Psoas muscle (tissue), 7 donors: ENCODE measurements at regions not wholly inside any gene's neighbourhood (a gene's known extent, or its start where the extent isn't known, plus 50 kb on each side); places are given as distances from the start of the nearest gene placed in this dataset.

Experiments used
- ATAC-seq, 4 donors: fragments of 200-7000 bp; cut with Tn5 transposase; one replicate each; pipeline ENCODE4 v1.9.1; 2020; ENCODE audit warnings: moderate library complexity in 3 of 4, mild to moderate bottlenecking in 2 of 4
- DNase-seq, 2 donors: peaks; one replicate each; pipeline ENCODE4 v3.0.0-alpha.2; 2020
- H3K27ac ChIP-seq: fragments of 200-600 bp; one replicate; pipeline ENCODE4 v1.8.0; 2022
- H3K27me3 ChIP-seq, 3 donors: fragments of 200-600 bp in 1 of 3; one replicate each; pipeline versions ENCODE4 v1.6.1 to v1.8.0; 2013 to 2022; ENCODE audit warnings: low read length in 2 of 3, mild to moderate bottlenecking in 2 of 3, moderate library complexity in 1 of 3; ENCODE audit not compliant: insufficient read depth in 3 of 3
- H3K36me3 ChIP-seq, 2 donors: fragments of 200-600 bp in 1 of 2; one replicate each; pipeline versions ENCODE4 v1.6.1 to v1.8.0; 2013 to 2022; ENCODE audit warnings: low read depth in 1 of 2, mild to moderate bottlenecking in 1 of 2, moderate library complexity in 1 of 2; ENCODE audit not compliant: insufficient read depth in 1 of 2
- H3K4me1 ChIP-seq: fragments of 200-600 bp; one replicate; pipeline ENCODE4 v1.8.0; 2022
- H3K4me3 ChIP-seq: fragments of 200-600 bp; one replicate; pipeline ENCODE4 v1.8.0; 2022; ENCODE audit warnings: mild to moderate bottlenecking
- H3K9me3 ChIP-seq: fragments of 200-600 bp; one replicate; pipeline ENCODE4 v1.8.0; 2022
- CTCF ChIP-seq: fragments of 200-600 bp; IDR thresholded peaks from one replicate; pipeline ENCODE4 v1.8.0; 2022; ENCODE audit warnings: antibody characterized with exemption
- WGBS, 3 donors: extraction: QIAGEN DNeasy Blood & Tissue Kit; methylation state at CpG; one replicate each; pipeline versions ENCODE4 v1.1.6 to v1.1.7; 2013; 5-methylcytosine and 5-hydroxymethylcytosine counted together
- intact Hi-C, 2 donors: fragments of 100-400 bp; cut with DNase I; formaldehyde crosslinking; loops; one replicate each; pipeline versions ENCODE4 v1.11.0 to v1.14.2; 2022
- donor health status: healthy with polysubstance abuse.
- donor health status: DM: no; HTN: no; CAD: no; lungs with moderate emphysema.
- donor health status: Bipolar disorder and iron deficiency.
- donor health status: healthy.
- donor health status: DM: yes; HTN: yes; CAD: no.
- donor health status: DM: no; HTN: no; CAD: no.
- donor health status: DM: yes; HTN: yes; CAD: no.

DNA sequence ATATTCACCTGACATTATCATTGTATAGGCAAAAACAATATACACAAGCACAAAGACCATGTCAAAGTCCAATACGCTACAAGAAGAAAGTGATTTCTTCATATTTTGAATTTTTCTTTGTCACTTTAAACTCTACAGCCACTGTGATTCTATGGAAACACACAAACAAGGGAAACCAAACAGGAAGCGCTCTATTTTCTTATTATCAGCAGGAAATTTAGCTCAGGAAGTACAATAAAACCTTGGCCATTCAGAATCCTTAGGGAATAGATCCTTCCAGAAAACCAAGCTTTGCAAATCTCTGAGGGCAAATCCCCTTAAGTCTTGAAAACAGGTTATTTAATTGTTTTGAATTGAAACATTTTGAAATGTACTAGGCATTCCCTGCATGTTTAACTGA lies 336.2 kb downstream of the EPHA4 start:
- TF ChIP-seq CTCF, result no peak
- intact Hi-C loops, result no loop called here
- Histone ChIP-seq H3K4me3 (no peak overlapping the region), H3K27me3 (no peaks in the 10 kb centered on the region), H3K36me3 (no peaks in the 10 kb centered on the region), H3K4me1 (no peaks in the 10 kb centered on the region), H3K9me3 (no peaks in the 10 kb centered on the region), H3K27ac (no peak overlapping the region)
- ATAC-seq (no peak), DNase-seq (no peak)
- 69 to 84% (median 70%) methylated on average over 2 of the region's 2 CpGs for WGBS, 3 donors

GRCh38 chr2:221241072-221241471 lies 331.0 kb downstream of the EPHA4 start:
- no peak overlapping the region for H3K27ac ChIP-seq
- DNase-seq (no peak), ATAC-seq (no peak)
- no peak for TF ChIP-seq CTCF
- no peaks in the 10 kb centered on the region for H3K9me3 ChIP-seq
- 57 to 60% (median 59%) methylated on average over 3 of the region's 3 CpGs for WGBS, 3 donors
- H3K4me1 ChIP-seq, result no peaks in the 10 kb centered on the region
- H3K36me3 ChIP-seq, result no peaks in the 10 kb centered on the region
- H3K27me3 ChIP-seq, result no peaks in the 10 kb centered on the region
- no peak overlapping the region for H3K4me3 ChIP-seq
- intact Hi-C loops, result no loop called here

DNA sequence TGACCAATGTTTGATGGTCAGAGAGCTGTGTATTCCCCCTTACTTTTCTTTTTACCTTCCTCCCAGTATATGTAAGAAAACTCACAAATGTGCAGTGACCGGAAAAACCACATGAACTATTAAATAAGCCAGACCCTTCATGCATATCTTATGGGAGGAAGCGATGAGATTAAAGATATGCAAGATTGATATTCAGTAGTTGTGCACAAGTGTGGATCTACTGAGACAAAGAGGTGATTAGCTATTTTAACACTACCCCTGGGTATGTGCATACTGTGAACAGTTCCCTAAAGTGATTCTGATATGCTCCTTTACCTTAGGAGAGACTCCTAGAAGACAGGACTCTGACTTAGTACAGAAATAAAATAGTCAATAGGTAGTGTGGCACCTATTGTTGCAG lies 328.3 kb downstream of the EPHA4 start:
- WGBS, 3 donors, result 95 to 99% (median 98%) methylated on average over 2 of the region's 2 CpGs
- intact Hi-C loops, result no loop called here
- no peak for ATAC-seq

DNA sequence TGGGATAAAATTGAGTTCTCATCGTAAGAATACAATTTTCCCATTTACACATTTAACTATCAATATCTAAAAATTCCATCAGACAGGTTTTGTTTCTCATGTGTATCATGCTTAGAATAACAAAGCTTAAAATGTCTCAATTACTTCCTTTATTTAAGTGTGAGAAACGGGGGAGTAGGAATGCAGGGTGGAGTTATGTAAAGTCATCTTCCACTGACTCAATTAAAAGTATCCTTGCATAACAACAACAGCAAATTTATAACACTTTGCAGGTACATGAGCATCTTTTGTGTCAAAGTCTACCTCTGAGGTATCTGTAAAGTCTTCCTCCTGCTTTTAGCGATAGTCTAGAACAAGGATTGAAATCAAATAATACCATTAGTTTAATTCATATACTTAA lies 327.1 kb downstream of the EPHA4 start:
- no peaks in the 10 kb centered on the region for H3K36me3 ChIP-seq
- no peaks in the 10 kb centered on the region for H3K9me3 ChIP-seq
- no peak for TF ChIP-seq CTCF
- H3K4me3 ChIP-seq, result no peak overlapping the region
- WGBS, 3 donors, result 77 to 78% (median 77%) methylated on average over 3 of the region's 3 CpGs
- no peak overlapping the region for H3K27ac ChIP-seq
- no peak for DNase-seq
- no peaks in the 10 kb centered on the region for H3K27me3 ChIP-seq
- H3K4me1 ChIP-seq, result no peaks in the 10 kb centered on the region
- intact Hi-C loops, result no loop called here
- no peak for ATAC-seq

More for the DNA sequence above, 328.3 kb downstream of the EPHA4 start:
- no peak overlapping the region for H3K4me3 ChIP-seq
- no peak for DNase-seq
- H3K36me3 ChIP-seq, result no peaks in the 10 kb centered on the region
- no peaks in the 10 kb centered on the region for H3K4me1 ChIP-seq
- no peaks in the 10 kb centered on the region for H3K9me3 ChIP-seq
- TF ChIP-seq CTCF, result no peak
- H3K27me3 ChIP-seq, result no peaks in the 10 kb centered on the region
- no peak overlapping the region for H3K27ac ChIP-seq

DNA sequence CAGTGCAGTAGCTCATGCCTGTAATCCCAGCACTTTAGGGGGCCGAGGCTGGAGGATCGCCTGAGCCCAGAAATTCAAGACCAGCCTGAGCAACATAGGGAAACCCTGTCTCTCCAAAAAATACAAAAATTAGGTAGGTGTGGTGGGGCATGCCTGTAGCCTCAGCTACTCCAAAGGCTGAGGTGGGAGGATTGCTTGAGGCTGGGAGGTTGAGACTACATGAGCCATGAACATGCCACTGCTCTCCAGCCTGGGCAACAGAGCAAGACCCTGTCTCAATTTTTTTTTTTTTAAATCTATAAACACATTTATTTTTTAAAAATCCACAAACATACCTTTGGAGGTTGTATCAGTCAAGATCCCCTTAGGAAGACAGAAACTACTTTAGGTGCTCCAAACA lies 326.3 kb downstream of the EPHA4 start:
- H3K27me3 ChIP-seq, result no peaks in the 10 kb centered on the region
- H3K4me1 ChIP-seq, result no peaks in the 10 kb centered on the region
- ATAC-seq (no peak), DNase-seq (no peak)
- H3K9me3 ChIP-seq, result no peaks in the 10 kb centered on the region
- H3K36me3 ChIP-seq, result no peaks in the 10 kb centered on the region
- H3K4me3 ChIP-seq, result no peak overlapping the region
- TF ChIP-seq CTCF, result no peak
- intact Hi-C loops, result no loop called here
- WGBS, 3 donors, result 81 to 82% (median 82%) methylated on average over 2 of the region's 2 CpGs
- no peak overlapping the region for H3K27ac ChIP-seq
